ENCODE measurements at regions not wholly inside any gene's neighbourhood (a gene's known extent, or its start where the extent isn't known, plus 50 kb on each side); places are given as distances from the start of the nearest gene placed in this dataset.

- no peak for ATAC-seq
Observed at GRCh38 chr10:24793648-24794379, 70.1 kb upstream of the ARHGAP21 start.

DNA sequence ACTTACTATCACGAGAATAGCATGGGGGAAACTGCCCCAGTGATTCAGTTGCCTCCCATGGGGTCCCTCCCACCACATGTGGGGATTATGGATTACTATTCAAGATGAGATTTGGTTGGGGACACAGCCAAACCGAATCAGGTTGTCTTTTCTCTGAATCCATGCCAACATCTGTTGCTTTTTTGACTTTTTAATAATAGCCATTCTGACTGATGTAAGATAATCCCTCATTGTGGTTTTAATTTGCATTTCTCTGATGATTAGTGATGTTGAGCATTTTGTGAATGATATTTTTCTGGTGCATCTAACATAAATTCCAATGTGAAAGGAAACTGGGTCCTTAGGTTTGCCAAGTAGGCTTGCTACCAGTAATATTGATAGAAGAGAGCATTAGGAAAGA lies 69.0 kb upstream of the ARHGAP21 start:
- no peak for ATAC-seq

DNA sequence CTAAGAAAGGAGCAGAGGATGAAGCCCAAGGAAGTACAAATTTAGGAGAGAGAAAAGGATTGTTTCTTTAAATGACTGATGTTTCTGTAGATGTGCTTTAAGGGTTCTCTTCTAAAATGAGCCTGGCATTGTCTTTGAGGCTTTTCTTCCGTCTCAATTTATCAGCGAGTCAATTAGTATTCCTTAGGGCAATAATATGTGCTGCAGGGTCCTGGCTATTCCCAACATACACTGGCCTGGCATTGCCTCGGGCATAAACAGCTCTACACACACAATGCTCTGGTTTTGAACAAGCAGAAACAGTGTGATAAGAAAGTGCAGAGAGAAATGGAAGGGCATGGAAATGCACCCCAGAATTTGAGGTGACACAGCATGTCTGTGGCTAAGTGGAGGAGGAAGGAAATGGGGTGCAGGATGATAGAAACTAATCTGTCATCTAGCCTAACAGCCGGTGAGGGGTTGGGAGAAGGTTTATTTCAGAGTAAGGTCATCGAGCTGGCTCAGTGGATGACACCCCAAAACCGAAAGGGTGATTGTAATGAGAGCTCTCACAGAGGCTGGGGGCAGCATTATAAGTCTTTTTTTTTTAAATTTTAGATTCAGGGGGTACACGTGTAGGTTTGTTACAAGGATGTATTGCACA lies 67.5 kb upstream of the ARHGAP21 start:
- no peak for ATAC-seq

- no peak for ATAC-seq
Observed at GRCh38 chr10:24790599-24790998, 66.9 kb upstream of the ARHGAP21 start.

- no peak for ATAC-seq
Observed at GRCh38 chr10:24790073-24790472, 66.4 kb upstream of the ARHGAP21 start.

- peak; percentile 23 for ATAC-seq
Observed at GRCh38 chr10:24784923-24785322, 61.2 kb upstream of the ARHGAP21 start.

- ATAC-seq = no peak
Observed at GRCh38 chr10:24784061-24784460, 60.4 kb upstream of the ARHGAP21 start.

DNA sequence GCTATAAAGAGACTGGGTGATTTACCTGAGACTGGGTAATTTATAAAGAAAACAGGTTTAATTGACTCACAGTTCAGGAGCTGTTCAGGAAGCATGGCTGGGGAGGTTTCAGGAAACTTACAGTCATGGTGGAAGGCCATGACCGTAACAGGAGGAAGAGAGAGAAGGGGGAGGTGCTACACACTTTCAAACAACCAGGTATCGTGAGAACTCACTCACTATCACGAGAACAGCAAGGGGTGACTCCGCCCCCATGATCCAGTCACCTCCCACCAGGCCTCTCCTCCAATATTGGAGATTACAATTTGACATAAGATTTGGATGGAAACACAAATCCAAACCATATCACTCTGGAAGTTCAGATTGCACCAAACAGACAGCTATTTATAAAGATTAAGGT lies 59.8 kb upstream of the ARHGAP21 start:
- no peak for ATAC-seq

- no peak for ATAC-seq
Observed at GRCh38 chr10:24779737-24780136, 56.0 kb upstream of the ARHGAP21 start.

- ATAC-seq = no peak
Observed at GRCh38 chr10:24778298-24778697, 54.6 kb upstream of the ARHGAP21 start.

DNA sequence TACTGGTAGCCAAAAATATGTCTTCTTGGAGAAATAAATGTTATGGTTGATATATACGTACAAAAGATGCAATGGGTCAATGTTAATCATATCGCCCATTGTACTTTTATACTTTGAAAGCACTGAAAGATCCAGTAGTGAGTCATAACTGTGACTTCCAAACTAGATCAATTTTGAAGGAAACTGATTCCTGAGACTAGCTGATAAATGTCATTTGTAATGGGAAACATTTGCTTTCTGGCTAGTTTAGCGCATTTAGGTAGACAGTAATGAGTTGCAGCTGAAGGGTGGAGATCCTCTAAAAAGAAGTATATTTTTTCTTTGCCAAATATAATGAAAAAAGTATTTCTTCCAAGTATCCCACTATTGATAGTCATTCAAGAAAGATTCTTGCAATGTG lies 53.5 kb upstream of the ARHGAP21 start:
- no peak for ATAC-seq

DNA sequence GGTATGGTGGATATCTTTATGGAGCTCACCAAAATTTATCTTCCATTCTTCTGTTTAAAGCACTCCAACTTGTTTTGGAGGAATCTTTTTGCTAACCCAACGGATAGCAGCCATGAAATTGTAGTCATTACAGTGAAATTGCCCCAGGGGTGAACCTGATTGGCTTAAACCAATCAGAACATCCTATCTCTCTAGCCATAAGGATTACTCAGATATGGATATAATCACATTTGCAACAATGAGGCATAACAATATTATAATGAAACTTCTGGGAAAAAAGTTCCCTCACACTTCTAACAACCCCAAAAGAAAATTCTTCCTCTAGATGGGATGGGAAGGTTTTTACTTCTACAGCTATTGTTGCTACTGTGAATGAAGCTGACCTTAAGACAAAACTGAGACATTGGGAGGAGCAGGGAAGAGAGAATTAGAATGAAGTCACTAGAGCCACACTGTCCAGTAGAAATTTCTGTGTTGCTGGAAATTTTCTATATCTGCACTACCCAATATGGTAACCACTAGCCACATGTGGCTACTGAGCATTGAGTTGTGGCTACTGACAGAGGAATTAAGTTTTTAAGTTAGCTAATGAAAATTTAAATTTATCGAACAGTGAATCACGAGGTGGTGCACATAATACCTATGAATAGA lies 50.4 kb upstream of the ARHGAP21 start:
- no peak for ATAC-seq
